ENCODE measurements at regions not wholly inside any gene's neighbourhood (a gene's known extent, or its start where the extent isn't known, plus 50 kb on each side); places are given as distances from the start of the nearest gene placed in this dataset.
"Not testable (repeated sequence)": the region's sequence is repeated elsewhere in the genome, so short reads cannot be mapped to it uniquely, and the experiment has no call there.

DNA sequence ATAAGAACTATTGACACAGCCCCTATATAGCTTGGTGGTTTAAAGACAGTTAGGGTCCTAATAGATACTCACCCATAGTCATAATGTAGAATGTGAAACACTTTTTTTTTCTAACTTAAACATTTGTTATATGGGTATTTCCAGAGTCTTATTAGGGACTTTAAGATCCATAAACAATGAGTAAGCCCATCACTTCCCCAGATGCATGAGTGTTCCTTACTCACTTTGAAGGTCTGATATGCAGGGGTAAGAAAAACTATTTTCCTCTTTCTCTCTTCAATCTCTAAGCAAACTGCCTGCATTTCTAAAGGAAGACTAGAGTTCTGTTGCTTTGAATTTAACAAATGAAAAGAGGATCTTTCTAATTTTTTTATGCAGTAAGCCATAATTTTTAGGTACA lies 443.6 kb upstream of the PITX2 start:
- H3K36me3 Mint-ChIP-seq (ENCODE audit: low read depth), result no peaks in the 10 kb centered on the region
- DNase-seq (ENCODE audit: low spot score), result no peak
- H3K27ac Mint-ChIP-seq (ENCODE audit: unreplicated experiment), result no peak overlapping the region
- TF ChIP-seq, protein P1, sequence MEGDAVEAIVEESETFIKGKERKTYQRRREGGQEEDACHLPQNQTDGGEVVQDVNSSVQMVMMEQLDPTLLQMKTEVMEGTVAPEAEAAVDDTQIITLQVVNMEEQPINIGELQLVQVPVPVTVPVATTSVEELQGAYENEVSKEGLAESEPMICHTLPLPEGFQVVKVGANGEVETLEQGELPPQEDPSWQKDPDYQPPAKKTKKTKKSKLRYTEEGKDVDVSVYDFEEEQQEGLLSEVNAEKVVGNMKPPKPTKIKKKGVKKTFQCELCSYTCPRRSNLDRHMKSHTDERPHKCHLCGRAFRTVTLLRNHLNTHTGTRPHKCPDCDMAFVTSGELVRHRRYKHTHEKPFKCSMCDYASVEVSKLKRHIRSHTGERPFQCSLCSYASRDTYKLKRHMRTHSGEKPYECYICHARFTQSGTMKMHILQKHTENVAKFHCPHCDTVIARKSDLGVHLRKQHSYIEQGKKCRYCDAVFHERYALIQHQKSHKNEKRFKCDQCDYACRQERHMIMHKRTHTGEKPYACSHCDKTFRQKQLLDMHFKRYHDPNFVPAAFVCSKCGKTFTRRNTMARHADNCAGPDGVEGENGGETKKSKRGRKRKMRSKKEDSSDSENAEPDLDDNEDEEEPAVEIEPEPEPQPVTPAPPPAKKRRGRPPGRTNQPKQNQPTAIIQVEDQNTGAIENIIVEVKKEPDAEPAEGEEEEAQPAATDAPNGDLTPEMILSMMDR (IDR thresholded peaks at IDR 0.05), result no peak
- no peaks in the 10 kb centered on the region for H3K4me1 Mint-ChIP-seq (ENCODE audit: low read depth)
- H3K4me3 Mint-ChIP-seq (ENCODE audit: unreplicated experiment), result no peak overlapping the region
- no peaks in the 10 kb centered on the region for H3K9me3 Mint-ChIP-seq (ENCODE audit: low read depth)
- H3K27me3 Mint-ChIP-seq (ENCODE audit: low read depth), result no peaks in the 10 kb centered on the region

DNA sequence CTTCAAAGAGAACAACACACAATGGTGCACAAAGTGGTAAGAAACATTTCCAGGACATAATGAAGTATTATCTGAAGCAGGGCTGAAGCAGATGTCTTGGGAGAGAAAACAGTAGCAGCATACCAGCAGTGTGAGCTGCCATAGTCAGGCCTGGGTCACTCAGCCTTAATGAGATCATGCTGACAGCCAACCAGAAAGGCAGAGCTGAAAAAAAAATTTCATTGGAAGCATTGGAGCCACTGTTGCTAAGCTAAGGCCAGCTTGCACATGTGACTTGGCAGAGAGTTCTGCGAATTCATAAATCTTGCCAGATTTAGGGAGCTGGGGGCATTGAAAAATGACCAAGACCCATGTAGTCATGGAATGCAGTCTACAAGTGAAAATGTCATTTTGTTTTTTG lies 444.0 kb upstream of the PITX2 start:
- H3K4me1 Mint-ChIP-seq (ENCODE audit: low read depth), result no peaks in the 10 kb centered on the region
- no peak overlapping the region for H3K27ac Mint-ChIP-seq (ENCODE audit: unreplicated experiment)
- no peaks in the 10 kb centered on the region for H3K9me3 Mint-ChIP-seq (ENCODE audit: low read depth)
- no peak overlapping the region for H3K4me3 Mint-ChIP-seq (ENCODE audit: unreplicated experiment)
- no peaks in the 10 kb centered on the region for H3K36me3 Mint-ChIP-seq (ENCODE audit: low read depth)
- H3K27me3 Mint-ChIP-seq (ENCODE audit: low read depth), result no peaks in the 10 kb centered on the region
- TF ChIP-seq, protein P1 (IDR thresholded peaks at IDR 0.05), result no peak
- DNase-seq (ENCODE audit: low spot score), result no peak

DNA sequence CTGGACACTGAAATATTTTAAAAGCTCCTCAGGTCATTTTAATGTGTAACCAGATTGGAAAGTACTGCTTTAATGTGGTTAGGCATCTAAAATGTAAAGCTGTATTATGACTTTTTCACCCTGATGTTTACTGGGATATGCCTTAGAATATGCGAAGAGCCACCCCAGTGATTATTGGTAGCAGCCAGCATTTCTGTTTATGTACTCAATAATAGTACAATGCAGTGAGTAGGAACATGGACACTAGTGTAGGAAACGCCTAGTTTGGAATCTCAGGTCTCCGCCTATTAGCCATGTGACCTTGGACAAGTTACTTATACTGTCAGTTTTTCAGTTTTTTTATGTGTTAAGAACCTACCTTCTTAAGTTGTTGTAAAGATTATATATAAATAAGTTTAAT lies 446.0 kb upstream of the PITX2 start:
- H3K36me3 Mint-ChIP-seq (ENCODE audit: low read depth), result no peaks in the 10 kb centered on the region
- TF ChIP-seq, protein P1 (IDR thresholded peaks at IDR 0.05), result no peak
- DNase-seq (ENCODE audit: low spot score), result no peak
- H3K27me3 Mint-ChIP-seq (ENCODE audit: low read depth), result no peaks in the 10 kb centered on the region
- no peak overlapping the region for H3K27ac Mint-ChIP-seq (ENCODE audit: unreplicated experiment)
- H3K4me3 Mint-ChIP-seq (ENCODE audit: unreplicated experiment), result no peak overlapping the region
- H3K4me1 Mint-ChIP-seq (ENCODE audit: low read depth), result no peaks in the 10 kb centered on the region
- H3K9me3 Mint-ChIP-seq (ENCODE audit: low read depth), result peaks cover 9% of the 10 kb centered on the region

DNA sequence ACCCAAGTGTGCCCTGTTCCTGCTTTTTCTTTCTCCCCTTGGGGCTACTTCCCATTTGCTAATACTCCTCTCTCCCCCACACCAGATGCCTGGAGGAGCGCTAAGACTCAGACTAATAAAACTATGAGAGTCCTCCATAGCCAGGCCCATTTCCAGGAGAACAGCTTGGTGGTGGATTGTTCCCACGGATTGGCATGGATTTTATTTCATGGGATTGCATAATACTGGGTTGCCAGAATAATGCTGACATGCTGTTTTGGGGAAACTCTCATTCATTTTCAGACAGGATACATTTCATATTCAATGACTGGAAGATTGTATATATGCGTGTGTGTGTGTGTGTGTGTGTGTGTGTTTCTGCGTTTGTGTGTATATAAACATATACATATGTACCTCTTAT lies 447.5 kb upstream of the PITX2 start:
- H3K27ac Mint-ChIP-seq (ENCODE audit: unreplicated experiment), result no peak overlapping the region

DNA sequence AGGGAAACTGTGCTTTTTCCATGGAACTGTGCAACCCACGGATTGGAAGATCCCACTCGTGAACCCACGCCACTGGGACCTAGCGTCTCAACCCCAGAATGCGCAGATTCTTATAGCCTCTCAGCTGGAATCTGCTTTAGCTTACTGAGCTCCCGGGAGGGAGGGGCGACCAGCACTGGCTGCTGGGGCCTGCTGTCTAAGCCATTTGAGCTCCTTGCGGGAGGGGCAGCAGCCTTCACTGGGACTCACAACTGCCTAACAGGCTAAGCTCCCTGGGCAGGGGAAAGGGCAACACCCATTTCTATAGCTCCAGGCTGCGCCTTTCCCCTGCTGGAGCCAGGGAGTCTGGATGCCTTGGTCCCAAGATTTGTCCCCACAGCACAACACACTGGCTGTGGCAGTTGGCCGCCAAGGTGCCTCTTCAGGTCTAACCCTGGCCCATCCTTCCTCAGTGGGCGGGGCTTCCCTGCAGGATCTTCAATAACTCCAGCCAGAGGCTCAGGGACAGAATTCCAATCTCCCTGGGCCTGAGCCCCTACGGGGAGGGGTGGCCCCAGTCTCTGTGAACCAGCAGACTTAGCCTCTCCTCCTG lies 451.7 kb upstream of the PITX2 start:
- Mint-ChIP-seq H3K27me3 (ENCODE audit: low read depth) (peaks cover 3% of the 10 kb centered on the region), H3K4me3 (ENCODE audit: unreplicated experiment) (no peak overlapping the region), H3K27ac (ENCODE audit: unreplicated experiment) (no peak overlapping the region), H3K36me3 (ENCODE audit: low read depth) (no peaks in the 10 kb centered on the region), H3K4me1 (ENCODE audit: low read depth) (no peaks in the 10 kb centered on the region), H3K9me3 (ENCODE audit: low read depth) (peaks cover 31% of the 10 kb centered on the region)
- TF ChIP-seq, protein P1 (IDR thresholded peaks at IDR 0.05), result no peak
- DNase-seq (ENCODE audit: low spot score), result no peak

More for the DNA sequence above, 447.5 kb upstream of the PITX2 start:
- H3K4me1 Mint-ChIP-seq (ENCODE audit: low read depth), result no peaks in the 10 kb centered on the region
- no peaks in the 10 kb centered on the region for H3K36me3 Mint-ChIP-seq (ENCODE audit: low read depth)
- no peak overlapping the region for H3K4me3 Mint-ChIP-seq (ENCODE audit: unreplicated experiment)
- TF ChIP-seq, protein P1 (IDR thresholded peaks at IDR 0.05), result no peak
- H3K27me3 Mint-ChIP-seq (ENCODE audit: low read depth), result no peaks in the 10 kb centered on the region
- peaks cover 13% of the 10 kb centered on the region for H3K9me3 Mint-ChIP-seq (ENCODE audit: low read depth)
- no peak for DNase-seq (ENCODE audit: low spot score)

DNA sequence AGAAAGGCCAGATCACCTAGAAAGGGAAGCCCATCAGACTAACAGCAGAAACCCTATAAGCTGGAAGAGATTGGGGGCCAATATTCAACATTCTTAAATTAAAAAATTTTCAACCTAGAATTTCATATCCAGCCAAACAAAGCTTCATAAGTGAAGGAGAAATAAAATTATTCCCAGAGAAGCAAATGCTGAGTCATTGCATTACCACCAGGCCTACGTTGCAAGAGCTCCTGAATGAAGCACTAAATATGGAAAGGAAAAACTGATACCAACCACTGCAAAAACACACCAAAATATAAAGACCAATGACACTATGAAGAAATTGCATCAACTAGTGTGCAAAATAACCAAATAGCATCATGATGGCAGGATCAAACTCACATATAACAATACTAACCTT lies 453.4 kb upstream of the PITX2 start:
- H3K4me1 Mint-ChIP-seq (ENCODE audit: low read depth); H3K36me3 Mint-ChIP-seq (ENCODE audit: low read depth); H3K27ac Mint-ChIP-seq (ENCODE audit: unreplicated experiment); H3K4me3 Mint-ChIP-seq (ENCODE audit: unreplicated experiment); H3K27me3 Mint-ChIP-seq (ENCODE audit: low read depth); DNase-seq (ENCODE audit: low spot score): not testable (repeated sequence)
- H3K9me3 Mint-ChIP-seq (ENCODE audit: low read depth), result peaks cover 31% of the 10 kb centered on the region
